Fibroblast of skin of right biceps (primary cell): ENCODE measurements at regions not wholly inside any gene's neighbourhood (a gene's known extent, or its start where the extent isn't known, plus 50 kb on each side); places are given as distances from the start of the nearest gene placed in this dataset.

Experiments
- DNase-seq: peaks from one replicate; pipeline ENCODE4 v3.0.0-alpha.2; 2013

DNA sequence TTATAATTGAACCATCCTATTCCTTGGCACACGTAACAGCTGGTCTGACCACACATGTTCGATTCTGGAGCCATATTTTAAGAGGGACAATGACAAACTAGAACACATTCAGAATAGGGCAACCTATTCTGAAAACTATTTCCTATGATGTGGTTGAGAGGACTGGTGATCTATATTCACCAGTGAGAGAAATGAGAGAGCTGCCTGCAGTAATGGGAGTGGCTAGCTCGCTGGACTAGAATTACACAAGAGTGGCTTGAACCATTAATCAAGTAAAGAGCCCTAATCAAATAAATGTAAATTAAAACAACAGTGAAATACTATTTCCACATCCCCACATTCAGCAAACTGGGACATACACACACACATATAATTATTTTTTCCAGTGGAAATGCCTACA lies 55.3 kb upstream of the LY86 start:
- DNase-seq, result no peak

DNA sequence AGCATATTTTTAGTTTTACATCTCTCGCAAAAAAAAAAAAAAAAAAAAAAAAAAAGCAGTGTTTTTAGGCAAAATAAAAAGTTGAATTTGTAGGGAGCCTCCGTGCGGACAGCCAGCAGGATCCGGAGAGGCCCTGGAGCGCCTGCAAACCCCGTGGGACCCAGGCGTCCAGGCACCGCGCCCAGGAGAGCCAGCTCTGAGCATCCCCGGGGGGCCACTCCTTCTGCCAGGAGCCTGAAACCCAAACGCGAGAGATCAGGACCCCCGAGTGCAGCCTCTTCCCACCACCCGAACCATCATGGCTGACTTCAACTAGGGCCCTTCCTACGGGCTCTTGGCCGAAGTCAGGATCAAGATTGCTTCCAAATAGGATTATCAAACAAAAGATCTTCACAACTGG lies 54.1 kb upstream of the LY86 start:
- no peak for DNase-seq

GRCh38 chr6:6537488-6538260 lies 50.8 kb upstream of the LY86 start:
- no peak for DNase-seq

DNA sequence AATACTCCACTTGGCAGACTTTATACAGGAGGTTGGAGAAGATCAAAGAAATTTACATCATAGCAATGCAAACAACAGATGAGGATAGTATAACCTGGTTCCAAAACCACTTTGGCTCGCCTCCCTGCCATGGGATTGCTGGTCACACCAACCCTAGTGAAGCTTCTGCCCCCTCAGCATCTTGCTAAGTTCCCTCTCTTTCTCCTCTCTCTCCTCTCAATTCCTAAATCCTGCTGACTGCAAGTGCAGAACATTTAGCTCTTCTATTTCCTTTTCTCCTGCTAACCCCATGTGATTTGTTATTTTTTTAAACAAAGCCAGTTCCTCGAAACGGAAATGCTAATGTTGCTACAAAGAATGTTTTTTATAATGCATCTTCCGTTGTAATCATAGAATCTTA lies 50.3 kb upstream of the LY86 start:
- DNase-seq, result no peak
